RPMI8226 (cell line): ENCODE measurements at regions not wholly inside any gene's neighbourhood (a gene's known extent, or its start where the extent isn't known, plus 50 kb on each side); places are given as distances from the start of the nearest gene placed in this dataset.
"Not testable (repeated sequence)": the region's sequence is repeated elsewhere in the genome, so short reads cannot be mapped to it uniquely, and the experiment has no call there.

Source experiments
- DNase-seq: peaks from one replicate; pipeline ENCODE4 v3.0.0-alpha.2; 2015

- no peak for DNase-seq
These were observed 160.4 kb upstream of the KCNH8 start for GRCh38 chr3:18987862-18988447.

DNA sequence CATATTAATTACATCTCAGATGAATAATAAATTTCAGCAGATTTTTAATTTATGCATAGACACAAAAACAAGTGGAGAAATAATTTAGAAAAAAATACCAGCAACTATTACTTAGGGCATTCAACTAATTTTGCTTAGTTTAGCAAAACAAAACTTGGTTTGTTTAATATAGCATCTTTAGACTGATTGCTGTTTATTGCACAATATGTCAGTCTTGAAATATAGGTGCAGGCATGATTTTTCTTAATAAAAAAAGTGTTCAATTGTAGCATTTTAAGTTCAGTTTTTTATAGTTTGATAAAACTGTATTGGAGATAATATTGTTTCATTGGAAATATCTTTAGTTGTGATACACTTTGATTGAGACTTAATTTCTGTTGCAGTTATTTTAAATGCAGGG is 161.2 kb upstream of the KCNH8 start:
- no peak for DNase-seq

DNA sequence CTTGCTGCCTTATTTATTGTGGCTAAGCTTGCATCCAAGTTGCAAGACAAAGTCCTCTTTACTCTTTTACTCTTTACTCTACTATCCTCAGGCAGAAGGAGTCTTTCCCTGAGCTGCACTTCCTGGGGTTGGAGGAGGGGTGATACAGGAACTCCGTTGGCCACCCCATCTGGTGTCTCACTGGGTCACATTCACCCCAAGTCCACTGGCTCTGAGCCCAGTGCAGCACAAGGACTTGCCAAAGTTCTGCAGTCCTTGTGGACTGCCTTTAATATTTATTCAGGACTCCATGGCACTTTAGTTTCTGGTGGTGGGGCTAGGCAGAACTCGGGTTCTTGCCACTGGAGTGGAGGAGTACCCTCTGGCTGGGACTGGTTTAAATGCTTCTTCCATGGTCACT is 165.4 kb upstream of the KCNH8 start:
- peak; percentile 3 for DNase-seq

DNA sequence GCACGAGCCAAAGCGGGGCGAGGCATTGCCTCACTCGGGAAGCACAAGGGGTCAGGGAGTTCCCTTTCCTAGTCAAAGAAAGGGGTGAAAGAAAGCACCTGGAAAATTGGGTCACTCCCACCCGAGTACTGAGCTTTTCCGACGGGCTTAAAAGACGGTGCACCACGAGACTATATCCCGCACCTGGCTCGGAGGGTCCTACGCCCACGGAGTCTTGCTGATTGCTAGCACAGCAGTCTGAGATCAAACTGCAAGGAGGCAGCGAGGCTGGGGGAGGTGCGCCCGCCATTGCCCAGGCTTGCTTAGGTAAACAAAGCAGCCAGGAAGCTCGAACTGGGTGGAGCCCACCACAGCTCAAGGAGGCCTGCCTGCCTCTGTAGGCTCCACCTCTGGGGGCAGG is 172.2 kb upstream of the KCNH8 start:
- not testable (repeated sequence) for DNase-seq

DNA sequence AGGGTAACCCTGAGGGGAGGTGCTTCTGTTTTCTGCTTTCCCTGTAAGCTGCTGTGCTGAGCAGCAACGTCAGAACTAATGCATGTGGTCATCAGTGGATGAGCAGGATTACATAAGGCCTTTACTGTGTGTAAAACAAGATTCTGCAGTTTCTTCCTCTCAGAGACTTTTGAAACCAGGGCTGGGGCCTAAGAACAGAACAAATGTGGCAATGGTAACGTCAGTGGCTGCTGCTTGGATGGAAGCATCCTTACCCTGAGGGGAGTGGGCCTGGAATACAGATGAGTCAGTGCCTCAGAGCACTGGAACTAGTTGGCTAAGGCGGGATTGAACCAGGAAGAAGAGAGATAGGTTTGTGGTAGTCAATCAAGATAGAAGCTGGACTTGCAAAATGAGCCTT is 180.2 kb upstream of the KCNH8 start:
- DNase-seq: no peak

GRCh38 chr3:18965781-18966180 is 182.5 kb upstream of the KCNH8 start:
- DNase-seq: no peak

DNA sequence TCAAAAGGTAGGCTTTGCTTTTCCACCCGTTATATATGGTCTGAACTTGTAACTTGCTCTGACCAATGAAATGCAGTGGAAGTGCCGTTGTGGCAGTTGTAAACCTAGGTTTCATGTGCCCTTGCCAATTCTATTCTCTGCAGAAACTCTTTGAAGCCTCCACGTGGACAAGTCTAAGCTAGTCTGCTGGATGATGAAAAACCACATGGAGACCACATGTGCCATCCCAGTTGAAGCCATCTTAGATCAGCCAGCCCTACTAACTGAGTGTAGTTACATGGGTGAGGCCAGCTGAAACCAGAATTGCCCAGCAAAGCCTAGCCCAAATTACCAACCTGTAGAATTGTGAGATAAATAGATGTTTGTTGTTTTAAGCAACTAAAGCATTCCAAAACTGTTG is 183.7 kb upstream of the KCNH8 start:
- DNase-seq: peak; percentile 20

- no peak for DNase-seq
These were observed 197.0 kb upstream of the KCNH8 start for GRCh38 chr3:18951333-18951732.

GRCh38 chr3:18946524-18946923 is 201.8 kb upstream of the KCNH8 start:
- peak; percentile 54 for DNase-seq

DNA sequence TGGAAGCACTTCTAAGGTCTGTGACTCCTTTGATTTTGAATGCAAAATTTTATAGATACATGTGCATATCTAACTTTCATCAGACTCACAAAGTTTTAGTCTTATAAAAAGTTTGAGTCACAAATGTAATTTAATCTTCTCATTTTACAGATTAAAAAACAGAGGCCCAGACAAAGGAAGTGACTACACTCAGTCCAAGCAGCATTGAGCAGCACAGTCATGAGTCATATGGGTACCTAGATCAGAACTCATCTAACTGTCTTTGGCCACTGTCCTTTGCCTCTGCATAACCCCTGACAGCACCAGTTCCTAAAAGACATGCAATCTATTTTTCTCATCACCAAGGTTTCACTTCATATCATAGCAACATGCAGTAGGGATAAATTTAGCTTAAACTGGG is 210.7 kb upstream of the KCNH8 start:
- no peak for DNase-seq

DNA sequence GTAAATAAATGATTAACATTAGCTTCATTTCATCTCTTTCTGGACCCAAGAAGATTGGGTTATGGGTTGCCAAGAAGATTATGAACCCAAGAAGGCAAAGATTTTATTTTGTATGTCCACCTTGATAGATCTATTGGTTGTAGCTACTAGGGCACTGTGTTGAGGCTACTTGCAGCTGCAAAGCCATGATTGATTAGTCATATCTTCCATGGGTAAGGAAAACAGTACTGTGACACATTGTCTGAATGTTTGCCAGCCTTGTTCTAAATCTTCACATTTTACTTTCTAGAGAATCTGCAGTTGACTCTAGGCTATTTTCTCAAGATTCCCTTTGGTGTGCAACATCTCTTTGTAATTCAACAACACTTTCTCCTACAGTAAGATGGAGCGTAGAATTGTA is 229.2 kb upstream of the KCNH8 start:
- no peak for DNase-seq

GRCh38 chr3:18917923-18918322 is 230.4 kb upstream of the KCNH8 start:
- DNase-seq: no peak

DNA sequence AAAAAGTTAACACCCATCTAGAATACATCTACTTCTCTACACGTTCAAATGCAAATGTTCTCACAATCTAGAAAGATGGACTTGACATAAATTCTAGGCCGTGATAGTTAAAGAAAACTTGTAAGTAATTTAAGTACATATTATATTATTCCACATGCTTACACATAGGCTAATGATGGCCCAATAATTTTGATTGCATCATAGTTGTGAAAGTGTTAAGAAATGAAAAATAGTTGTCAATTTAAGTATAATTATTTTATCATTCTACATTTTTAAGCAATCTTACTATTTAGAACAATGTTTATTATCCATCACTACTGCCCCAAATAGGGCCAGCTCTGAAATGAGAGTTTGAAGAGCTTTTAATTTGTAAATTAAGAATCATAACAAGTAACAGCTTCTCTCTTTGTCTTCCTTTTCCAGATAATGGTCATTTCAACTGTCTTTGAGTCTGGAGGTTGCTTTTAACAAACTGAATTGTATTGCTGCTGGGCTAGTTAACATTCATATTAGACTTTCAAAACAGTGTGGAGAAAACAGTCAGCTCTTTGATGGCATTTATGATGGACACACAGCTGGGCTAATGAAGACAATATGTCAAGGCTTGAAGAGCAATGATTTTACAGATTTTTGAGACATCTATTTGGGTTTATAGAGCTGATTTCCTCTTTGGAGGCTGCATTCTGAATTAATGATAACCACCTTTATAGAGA is 246.1 kb upstream of the KCNH8 start:
- no peak for DNase-seq

DNA sequence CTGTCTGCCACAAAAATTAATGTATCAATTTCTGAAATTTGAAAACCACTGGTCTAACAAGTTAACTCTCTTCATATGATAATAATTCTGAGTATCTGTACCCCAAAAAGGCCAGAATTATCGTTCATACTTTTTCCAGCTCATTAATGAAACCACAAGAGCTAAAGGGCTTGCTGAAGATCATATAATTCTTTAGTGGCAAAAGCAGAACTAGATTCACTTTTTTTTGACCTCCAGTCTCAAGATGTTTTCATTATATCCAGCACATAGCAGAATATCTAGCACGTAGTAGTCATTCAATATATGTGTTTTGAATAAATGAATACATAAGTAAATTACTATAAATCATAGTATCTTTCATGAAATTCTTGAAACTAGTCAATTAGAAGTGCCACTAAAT is 246.7 kb upstream of the KCNH8 start:
- no peak for DNase-seq

GRCh38 chr3:18900994-18901393 is 247.3 kb upstream of the KCNH8 start:
- peak; percentile 78 for DNase-seq

GRCh38 chr3:18898911-18899310 is 249.4 kb upstream of the KCNH8 start:
- no peak for DNase-seq

- DNase-seq: no peak
These were observed 255.6 kb upstream of the KCNH8 start for GRCh38 chr3:18892756-18893155.

- no peak for DNase-seq
These were observed 256.3 kb upstream of the KCNH8 start for GRCh38 chr3:18892047-18892446.

- no peak for DNase-seq
These were observed 256.7 kb upstream of the KCNH8 start for GRCh38 chr3:18891641-18892040.

GRCh38 chr3:18890449-18890848 is 257.9 kb upstream of the KCNH8 start:
- DNase-seq: no peak

DNA sequence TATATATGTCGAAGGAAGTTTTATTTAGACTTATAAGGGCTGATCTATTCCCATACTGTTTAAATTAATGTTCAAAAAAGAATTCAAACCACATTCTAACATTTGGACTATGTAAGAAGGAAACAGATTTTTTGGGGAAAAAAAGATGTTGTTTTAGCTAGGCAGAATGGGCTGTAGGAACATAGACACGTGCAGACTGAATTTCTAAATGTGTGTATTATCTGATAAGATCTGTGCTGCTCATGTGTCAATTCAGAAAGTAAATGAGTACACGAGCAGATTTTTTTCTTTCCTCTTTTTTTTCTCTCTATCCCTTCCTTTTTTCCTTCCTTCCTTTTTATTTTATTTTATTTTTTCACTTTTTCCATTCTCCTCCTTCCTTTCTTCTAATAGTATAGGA is 259.5 kb upstream of the KCNH8 start:
- no peak for DNase-seq

DNA sequence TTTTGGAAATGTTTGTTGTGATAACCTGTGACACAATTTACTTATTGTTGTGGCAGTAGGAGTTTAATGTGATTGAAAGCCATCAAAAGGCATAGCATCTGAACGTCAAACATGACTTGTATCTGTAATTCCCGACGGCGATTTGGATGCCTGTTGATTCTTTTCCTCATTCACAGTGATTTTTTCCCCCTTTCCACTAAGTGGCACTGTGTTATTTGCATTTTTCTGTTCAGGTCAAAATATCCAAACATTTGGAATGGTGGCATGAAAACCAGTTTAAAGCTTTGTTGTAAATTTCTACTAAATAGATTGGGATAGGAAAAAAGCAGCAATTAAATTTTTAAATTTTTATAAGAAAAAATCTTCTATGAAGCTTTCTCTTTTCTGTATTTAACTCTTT is 259.9 kb upstream of the KCNH8 start:
- DNase-seq: no peak

- no peak for DNase-seq
These were observed 262.0 kb upstream of the KCNH8 start for GRCh38 chr3:18886331-18886730.

DNA sequence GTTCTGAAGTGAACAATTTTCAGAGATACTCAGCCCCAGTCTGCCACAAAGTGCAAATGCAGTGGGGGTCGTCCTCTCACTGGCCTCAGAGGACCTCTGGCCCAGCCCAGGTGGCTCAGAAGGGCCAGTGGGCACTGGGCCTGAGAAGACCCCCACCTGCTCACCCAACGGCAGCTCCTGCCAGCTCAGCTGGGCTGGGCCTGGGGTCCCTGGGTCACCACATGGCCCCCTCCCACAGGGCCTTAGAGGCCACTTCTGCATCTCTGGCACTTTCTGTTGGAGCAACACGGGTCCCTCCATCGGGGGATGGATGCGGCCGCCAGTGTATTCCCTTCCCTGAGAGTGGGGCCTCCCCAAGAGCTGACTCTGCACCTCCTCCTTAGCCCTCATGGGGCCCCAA is 262.7 kb upstream of the KCNH8 start:
- no peak for DNase-seq

GRCh38 chr3:18883571-18883970 is 264.7 kb upstream of the KCNH8 start:
- no peak for DNase-seq
